A673 (cell line): ENCODE measurements at regions not wholly inside any gene's neighbourhood (a gene's known extent, or its start where the extent isn't known, plus 50 kb on each side); places are given as distances from the start of the nearest gene placed in this dataset.

Source experiments
- EZH2 ChIP-seq: fragments of 200-600 bp; sonication (generic); IDR thresholded peaks from 2 replicates; pipeline ENCODE4 v1.6.1; 2017; ENCODE audit warnings: borderline replicate concordance, low read depth, mild to moderate bottlenecking, mixed read lengths, antibody characterized with exemption, low read length; ENCODE audit not compliant: poor library complexity, severe bottlenecking
- TF ChIP-seq, protein P1 (sequence below): fragments of 300-800, 200-600 bp; sonication (generic); conservative IDR thresholded peaks from 2 replicates; pipeline ENCODE4 v1.5.1; 2017; ENCODE audit warnings: low read depth, mild to moderate bottlenecking, antibody characterized with exemption, low read length, moderate library complexity, mixed read lengths

DNA sequence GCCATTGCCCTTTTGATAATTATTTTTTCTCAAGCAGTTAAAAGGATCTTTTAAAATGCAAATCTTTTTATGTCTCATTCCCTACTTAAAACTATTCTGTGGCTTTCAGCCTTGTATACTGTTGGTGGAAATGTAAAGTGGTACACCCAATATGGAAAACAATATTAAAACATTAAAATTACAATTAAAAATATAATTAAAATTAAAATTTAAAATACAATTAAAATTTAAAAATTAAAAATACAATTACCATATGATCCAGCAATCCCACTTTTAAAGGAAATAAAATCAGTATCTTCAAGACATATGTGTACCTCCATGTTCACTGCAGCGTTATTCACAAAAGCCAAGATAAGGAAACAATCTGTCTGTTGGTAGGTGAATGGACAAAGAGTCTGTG, 340.8 kb upstream of the TOM1L1 start:
- TF ChIP-seq, protein P1, sequence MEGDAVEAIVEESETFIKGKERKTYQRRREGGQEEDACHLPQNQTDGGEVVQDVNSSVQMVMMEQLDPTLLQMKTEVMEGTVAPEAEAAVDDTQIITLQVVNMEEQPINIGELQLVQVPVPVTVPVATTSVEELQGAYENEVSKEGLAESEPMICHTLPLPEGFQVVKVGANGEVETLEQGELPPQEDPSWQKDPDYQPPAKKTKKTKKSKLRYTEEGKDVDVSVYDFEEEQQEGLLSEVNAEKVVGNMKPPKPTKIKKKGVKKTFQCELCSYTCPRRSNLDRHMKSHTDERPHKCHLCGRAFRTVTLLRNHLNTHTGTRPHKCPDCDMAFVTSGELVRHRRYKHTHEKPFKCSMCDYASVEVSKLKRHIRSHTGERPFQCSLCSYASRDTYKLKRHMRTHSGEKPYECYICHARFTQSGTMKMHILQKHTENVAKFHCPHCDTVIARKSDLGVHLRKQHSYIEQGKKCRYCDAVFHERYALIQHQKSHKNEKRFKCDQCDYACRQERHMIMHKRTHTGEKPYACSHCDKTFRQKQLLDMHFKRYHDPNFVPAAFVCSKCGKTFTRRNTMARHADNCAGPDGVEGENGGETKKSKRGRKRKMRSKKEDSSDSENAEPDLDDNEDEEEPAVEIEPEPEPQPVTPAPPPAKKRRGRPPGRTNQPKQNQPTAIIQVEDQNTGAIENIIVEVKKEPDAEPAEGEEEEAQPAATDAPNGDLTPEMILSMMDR = no peak
- TF ChIP-seq EZH2 = no peak
